Neural crest cell (in vitro differentiated cells): ENCODE measurements at regions not wholly inside any gene's neighbourhood (a gene's known extent, or its start where the extent isn't known, plus 50 kb on each side); places are given as distances from the start of the nearest gene placed in this dataset.
"Not testable (repeated sequence)": the region's sequence is repeated elsewhere in the genome, so short reads cannot be mapped to it uniquely, and the experiment has no call there.

ENCODE experiments used
- DNase-seq: peaks from one replicate; pipeline ENCODE4 v3.0.0; 2021; ENCODE audit warnings: low read depth, mixed read lengths, low spot score
- H3K27ac Mint-ChIP-seq: one replicate; pipeline ENCODE4 v1.8.0; 2021; ENCODE audit warnings: mild to moderate bottlenecking, mixed read lengths; ENCODE audit not compliant: unreplicated experiment
- H3K27me3 Mint-ChIP-seq: 2 replicates; pipeline ENCODE4 v1.8.0; 2021; ENCODE audit warnings: low read depth, mild to moderate bottlenecking, mixed read lengths
- H3K36me3 Mint-ChIP-seq: 2 replicates; pipeline ENCODE4 v1.8.0; 2021; ENCODE audit warnings: low read depth, mild to moderate bottlenecking, mixed read lengths
- H3K4me1 Mint-ChIP-seq: 2 replicates; pipeline ENCODE4 v1.8.0; 2021; ENCODE audit warnings: mixed read lengths
- H3K4me3 Mint-ChIP-seq: one replicate; pipeline ENCODE4 v1.8.0; 2021; ENCODE audit warnings: mild to moderate bottlenecking, mixed read lengths
- H3K9me3 Mint-ChIP-seq: 2 replicates; pipeline ENCODE4 v1.8.0; 2021; ENCODE audit warnings: mixed read lengths
- TF ChIP-seq, protein P1 (sequence below): fragments of 200-600 bp; sonication (generic); conservative IDR thresholded peaks from 2 replicates; pipeline ENCODE4 v1.5.0; 2021; ENCODE audit warnings: antibody characterized with exemption, mild to moderate bottlenecking

DNA sequence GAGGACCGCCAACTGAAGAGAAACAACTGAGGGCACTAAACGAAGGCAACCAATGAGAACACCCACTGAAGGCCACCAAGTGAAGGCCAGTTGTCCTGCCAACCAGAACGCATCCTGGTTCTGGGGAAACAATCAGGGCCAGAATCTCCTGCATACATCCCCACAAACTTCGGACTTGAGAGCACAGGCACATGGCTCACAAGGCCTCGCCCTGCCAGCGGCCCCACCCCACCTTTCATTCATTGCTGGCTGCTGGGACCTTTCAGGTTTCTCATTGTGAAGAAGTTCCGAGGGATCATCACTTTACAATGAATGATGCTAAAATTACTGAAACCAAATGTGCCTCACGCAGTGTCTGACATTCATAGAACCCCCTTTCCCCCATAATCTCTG is 79.2 kb upstream of the ABI1 start:
- Mint-ChIP-seq H3K27ac (no peak overlapping the region), H3K4me1 (no peaks in the 10 kb centered on the region), H3K36me3 (no peaks in the 10 kb centered on the region), H3K4me3 (no peak overlapping the region), H3K9me3 (no peaks in the 10 kb centered on the region), H3K27me3 (no peaks in the 10 kb centered on the region)
- TF ChIP-seq, protein P1, sequence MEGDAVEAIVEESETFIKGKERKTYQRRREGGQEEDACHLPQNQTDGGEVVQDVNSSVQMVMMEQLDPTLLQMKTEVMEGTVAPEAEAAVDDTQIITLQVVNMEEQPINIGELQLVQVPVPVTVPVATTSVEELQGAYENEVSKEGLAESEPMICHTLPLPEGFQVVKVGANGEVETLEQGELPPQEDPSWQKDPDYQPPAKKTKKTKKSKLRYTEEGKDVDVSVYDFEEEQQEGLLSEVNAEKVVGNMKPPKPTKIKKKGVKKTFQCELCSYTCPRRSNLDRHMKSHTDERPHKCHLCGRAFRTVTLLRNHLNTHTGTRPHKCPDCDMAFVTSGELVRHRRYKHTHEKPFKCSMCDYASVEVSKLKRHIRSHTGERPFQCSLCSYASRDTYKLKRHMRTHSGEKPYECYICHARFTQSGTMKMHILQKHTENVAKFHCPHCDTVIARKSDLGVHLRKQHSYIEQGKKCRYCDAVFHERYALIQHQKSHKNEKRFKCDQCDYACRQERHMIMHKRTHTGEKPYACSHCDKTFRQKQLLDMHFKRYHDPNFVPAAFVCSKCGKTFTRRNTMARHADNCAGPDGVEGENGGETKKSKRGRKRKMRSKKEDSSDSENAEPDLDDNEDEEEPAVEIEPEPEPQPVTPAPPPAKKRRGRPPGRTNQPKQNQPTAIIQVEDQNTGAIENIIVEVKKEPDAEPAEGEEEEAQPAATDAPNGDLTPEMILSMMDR: no peak
- DNase-seq: no peak

DNA sequence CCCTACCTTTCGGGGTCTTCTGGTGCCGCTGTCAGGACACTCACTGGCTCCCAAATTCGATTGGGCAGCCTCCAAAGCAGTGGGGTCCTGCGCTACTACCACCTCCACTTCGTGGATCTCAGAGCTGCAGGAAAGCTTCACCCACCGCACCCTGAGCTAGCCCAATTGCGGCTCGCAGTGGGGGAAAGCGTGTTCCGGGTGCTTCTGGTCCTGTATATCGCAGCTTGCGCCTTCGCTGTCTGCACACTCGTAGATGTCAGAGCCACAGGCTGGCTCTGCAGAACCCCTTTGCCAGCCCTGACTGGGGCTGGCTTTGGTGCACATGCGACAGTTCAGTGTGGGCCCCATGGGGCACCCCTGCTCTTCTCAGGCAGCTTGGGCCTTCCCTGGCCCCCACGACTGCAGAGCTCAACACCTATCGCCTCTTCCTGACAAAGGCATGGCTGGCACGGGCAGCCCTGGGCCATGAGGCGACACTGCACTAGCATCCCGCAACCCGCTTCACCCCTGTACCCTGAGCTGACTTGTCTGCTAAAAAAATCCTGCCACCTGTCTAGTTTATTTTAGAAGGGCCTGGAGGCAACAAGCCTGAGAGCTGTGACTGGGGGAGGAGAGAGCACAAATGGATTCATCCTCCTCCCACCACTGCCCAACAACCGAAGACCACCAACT is 78.7 kb upstream of the ABI1 start:
- H3K27ac Mint-ChIP-seq: no peak overlapping the region
- DNase-seq: no peak
- no peaks in the 10 kb centered on the region for H3K36me3 Mint-ChIP-seq

DNA sequence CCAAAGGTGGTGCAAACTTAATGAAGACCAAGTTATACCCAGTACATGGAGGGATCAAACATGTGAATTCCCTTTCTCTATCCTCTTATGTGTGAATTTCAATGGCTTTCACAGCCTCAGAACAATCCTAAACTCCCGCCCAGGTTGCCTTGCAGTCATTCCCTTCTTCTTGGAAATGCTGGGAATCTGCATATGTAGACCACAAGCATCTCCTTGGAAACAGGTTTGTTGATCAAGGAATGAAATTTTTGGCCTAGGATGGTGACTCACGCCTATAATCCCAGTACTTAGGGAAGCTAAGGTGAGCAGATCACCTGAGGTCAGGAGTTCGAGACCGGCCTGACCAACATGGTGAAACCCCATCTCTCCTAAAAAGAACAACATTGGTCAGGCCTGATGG is 77.8 kb upstream of the ABI1 start:
- Mint-ChIP-seq H3K4me1 (no peaks in the 10 kb centered on the region), H3K9me3 (no peaks in the 10 kb centered on the region), H3K36me3 (no peaks in the 10 kb centered on the region), H3K27ac (no peak overlapping the region), H3K4me3 (no peak overlapping the region), H3K27me3 (no peaks in the 10 kb centered on the region)
- DNase-seq: no peak
- TF ChIP-seq, protein P1: no peak

More for the DNA sequence above, 78.7 kb upstream of the ABI1 start:
- H3K27me3 Mint-ChIP-seq: no peaks in the 10 kb centered on the region
- no peaks in the 10 kb centered on the region for H3K9me3 Mint-ChIP-seq
- TF ChIP-seq, protein P1: no peak
- H3K4me3 Mint-ChIP-seq: no peak overlapping the region
- H3K4me1 Mint-ChIP-seq: no peaks in the 10 kb centered on the region

DNA sequence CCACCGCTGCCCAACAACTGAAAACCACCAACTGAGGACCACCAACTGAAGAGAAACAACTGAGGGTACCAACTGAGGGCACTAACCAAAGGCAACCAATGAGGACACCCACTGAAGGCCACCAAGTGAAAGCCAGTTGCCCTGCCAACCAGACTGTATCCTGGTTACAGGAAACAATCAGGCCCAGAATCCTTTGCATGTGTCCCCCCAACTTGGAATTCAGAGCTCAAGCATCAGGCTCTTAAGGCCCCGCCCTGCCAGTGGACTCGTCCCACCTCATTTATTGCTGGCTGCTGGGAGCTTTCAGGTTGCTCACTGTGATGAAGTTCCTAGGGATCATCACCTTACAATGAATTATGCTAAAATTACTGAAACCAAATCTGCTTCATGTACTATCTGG is 76.6 kb upstream of the ABI1 start:
- Mint-ChIP-seq H3K4me3 (no peak overlapping the region), H3K9me3 (no peaks in the 10 kb centered on the region), H3K27ac (no peak overlapping the region), H3K27me3 (no peaks in the 10 kb centered on the region), H3K4me1 (no peaks in the 10 kb centered on the region), H3K36me3 (no peaks in the 10 kb centered on the region)
- DNase-seq: no peak
- TF ChIP-seq, protein P1: no peak

DNA sequence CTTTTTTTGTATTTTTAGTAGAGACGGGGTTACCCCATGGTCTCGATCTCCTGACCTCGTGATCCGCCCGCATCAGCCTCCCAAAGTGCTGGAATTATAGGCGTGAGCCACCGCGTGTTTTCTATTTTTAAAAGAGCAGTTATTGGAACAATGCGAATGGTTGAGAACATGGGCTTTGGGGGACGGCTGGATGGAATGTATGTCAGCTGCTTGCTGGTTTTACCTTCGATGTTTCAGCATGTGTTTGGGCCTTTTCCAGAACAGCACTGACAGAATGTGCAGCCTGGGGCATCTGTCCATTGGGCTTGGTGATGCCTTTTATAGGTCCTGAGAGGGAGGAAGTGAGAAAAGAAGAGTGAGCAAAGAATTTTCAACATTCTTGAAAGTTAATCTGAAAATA is 73.4 kb upstream of the ABI1 start:
- H3K27ac Mint-ChIP-seq, H3K4me1 Mint-ChIP-seq, DNase-seq, H3K4me3 Mint-ChIP-seq, H3K36me3 Mint-ChIP-seq, H3K9me3 Mint-ChIP-seq, H3K27me3 Mint-ChIP-seq: not testable (repeated sequence)

DNA sequence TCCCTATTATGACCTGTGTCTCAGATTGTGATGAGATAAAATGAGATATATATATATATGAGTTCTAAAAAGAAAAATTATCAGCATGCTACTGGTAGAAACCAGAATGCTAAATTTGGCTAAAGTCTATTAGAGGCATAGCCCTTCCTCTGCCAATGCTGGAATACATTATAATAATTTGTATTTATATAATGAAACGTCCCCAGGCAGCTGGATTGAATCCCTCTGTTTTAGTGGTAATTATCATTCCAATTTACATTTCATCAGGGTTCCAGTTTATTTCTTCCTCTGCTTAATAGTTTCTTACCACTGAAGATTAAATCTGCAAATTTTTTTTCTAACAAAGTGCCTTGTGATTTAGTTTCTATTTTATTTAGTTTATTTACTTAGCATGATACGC is 71.8 kb upstream of the ABI1 start:
- no peaks in the 10 kb centered on the region for H3K9me3 Mint-ChIP-seq
- no peak for DNase-seq
- H3K4me1 Mint-ChIP-seq: peaks cover 8% of the 10 kb centered on the region
- H3K27me3 Mint-ChIP-seq: no peaks in the 10 kb centered on the region
- no peak overlapping the region for H3K27ac Mint-ChIP-seq
- TF ChIP-seq, protein P1: no peak
- no peak overlapping the region for H3K4me3 Mint-ChIP-seq
- H3K36me3 Mint-ChIP-seq: no peaks in the 10 kb centered on the region
